GM10248 (cell line): ENCODE measurements at regions not wholly inside any gene's neighbourhood (a gene's known extent, or its start where the extent isn't known, plus 50 kb on each side); places are given as distances from the start of the nearest gene placed in this dataset.

ENCODE experiments used
- CTCF ChIA-PET: fragments of 300-600 bp; sonication (Branson Sonifier 250); formaldehyde crosslinking; extraction: SDS; loops from one replicate; lab custom pipeline; 2021; ENCODE audit warnings: antibody characterized with exemption; lab: Yijun Ruan, JAX
- POLR2A ChIA-PET: fragments of 350-650 bp; sonication (Branson Sonifier 250); formaldehyde crosslinking; extraction: SDS; loops from one replicate; lab custom pipeline; 2020; ENCODE audit warnings: antibody characterized with exemption; lab: Yijun Ruan, JAX
- DNase-seq: peaks from one replicate; pipeline ENCODE4 v3.0.0; 2012; ENCODE audit errors: extremely low spot score
- TF ChIP-seq, protein P1 (sequence below): IDR thresholded peaks from 2 replicates; pipeline ENCODE4 v1.5.1; 2012; ENCODE audit warnings: mild to moderate bottlenecking, low read depth; ENCODE audit errors: extremely low read depth, missing control alignments, control extremely low read depth

DNA sequence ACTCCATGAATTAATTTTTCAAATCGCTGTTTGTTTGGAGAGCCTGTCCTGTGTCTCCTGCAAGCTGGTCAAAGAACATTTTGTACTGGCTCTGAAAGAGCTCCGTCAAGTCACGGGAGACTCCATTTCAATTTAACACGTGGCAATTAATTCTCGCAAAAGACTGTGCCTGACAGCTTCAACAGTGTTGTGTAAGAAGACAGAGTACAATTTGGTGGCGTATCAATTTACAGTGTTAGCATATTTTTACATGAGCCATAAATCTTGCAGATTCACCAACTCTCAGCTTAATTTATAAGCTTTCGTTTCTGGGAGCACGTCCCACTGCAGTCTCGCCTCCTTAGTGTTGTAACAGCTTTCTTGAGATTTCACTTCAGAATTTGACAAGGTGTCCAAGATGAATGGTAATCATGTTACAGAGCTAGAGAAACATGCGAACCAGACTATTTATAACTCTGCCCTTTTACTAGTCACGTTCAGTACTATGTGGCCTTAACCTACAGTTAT, 70.8 kb downstream of the RWDD4 start:
- TF ChIP-seq, protein P1, sequence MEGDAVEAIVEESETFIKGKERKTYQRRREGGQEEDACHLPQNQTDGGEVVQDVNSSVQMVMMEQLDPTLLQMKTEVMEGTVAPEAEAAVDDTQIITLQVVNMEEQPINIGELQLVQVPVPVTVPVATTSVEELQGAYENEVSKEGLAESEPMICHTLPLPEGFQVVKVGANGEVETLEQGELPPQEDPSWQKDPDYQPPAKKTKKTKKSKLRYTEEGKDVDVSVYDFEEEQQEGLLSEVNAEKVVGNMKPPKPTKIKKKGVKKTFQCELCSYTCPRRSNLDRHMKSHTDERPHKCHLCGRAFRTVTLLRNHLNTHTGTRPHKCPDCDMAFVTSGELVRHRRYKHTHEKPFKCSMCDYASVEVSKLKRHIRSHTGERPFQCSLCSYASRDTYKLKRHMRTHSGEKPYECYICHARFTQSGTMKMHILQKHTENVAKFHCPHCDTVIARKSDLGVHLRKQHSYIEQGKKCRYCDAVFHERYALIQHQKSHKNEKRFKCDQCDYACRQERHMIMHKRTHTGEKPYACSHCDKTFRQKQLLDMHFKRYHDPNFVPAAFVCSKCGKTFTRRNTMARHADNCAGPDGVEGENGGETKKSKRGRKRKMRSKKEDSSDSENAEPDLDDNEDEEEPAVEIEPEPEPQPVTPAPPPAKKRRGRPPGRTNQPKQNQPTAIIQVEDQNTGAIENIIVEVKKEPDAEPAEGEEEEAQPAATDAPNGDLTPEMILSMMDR: no peak
- no peak for DNase-seq
- ChIA-PET CTCF (interaction anchor here (1.6 to 2.1 kb wide), 2 partner anchors 12 to 13 kb away, joined by 4 to 7 read pairs; no protein-coding TSS in a partner anchor), POLR2A (no interaction called here)

DNA sequence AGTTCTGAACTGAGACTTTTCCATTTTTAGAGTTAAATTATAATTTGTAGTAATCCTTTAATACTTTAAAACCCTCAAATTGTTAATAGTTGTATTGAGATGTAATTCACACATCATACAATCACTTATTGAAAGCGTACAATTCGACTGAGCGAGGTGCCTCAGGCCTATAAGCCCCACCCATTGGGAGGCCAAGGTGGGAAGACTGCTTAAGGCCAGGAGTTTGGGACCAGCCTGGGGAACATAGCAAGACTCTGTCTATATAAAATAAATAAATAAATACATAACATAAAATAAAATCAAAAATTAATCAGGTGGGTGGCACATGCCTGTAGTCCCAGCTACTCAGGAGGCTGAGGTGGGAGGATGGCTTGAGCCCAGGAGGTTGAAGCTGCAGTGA, 70.3 kb downstream of the RWDD4 start:
- ChIA-PET POLR2A (no interaction called here), CTCF (interaction anchor here (1.6 to 2.1 kb wide), 2 partner anchors 12 to 13 kb away, joined by 4 to 7 read pairs; no protein-coding TSS in a partner anchor)
- TF ChIP-seq, protein P1: no peak
- no peak for DNase-seq

DNA sequence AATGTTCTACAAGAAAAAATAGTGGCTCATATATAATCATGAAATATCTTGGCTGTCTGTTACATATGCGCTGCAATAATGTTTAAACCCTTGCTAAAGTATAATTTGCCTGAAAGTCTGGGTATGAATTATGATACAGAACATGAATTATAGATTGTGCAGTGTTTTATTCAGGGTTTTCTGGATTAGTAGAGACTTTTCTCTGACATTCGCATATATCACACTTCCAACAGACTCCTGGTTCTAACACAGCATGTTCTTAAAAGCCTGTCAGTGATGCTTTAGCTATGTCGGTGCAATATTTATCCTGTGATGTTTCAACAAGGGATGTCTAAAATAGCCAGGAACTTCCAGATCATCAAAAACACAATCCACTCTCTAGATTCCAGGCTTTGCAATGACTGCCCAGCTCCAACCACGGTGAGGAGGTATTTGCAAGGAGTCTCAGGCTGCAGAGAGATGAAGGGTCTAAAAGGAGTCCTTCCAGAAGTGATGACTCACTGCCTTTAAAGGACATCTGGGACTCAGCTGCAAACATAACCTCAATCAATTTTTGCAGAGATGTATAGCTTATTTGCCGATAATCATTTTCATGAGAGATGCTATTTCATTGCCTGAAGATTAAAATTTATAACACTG, 69.4 kb downstream of the RWDD4 start:
- TF ChIP-seq, protein P1: no peak
- ChIA-PET POLR2A (no interaction called here), CTCF (interaction anchor here (1.5 to 2.1 kb wide), 2 partner anchors 10 to 11 kb away, joined by 4 to 7 read pairs; no protein-coding TSS in a partner anchor)
- no peak for DNase-seq
